Muscle layer of colon (tissue), 2 donors: ENCODE measurements at regions not wholly inside any gene's neighbourhood (a gene's known extent, or its start where the extent isn't known, plus 50 kb on each side); places are given as distances from the start of the nearest gene placed in this dataset.

Experiments
- H3K27ac ChIP-seq: one replicate; pipeline ENCODE4 v1.7.0; 2013; ENCODE audit warnings: low read depth, mild to moderate bottlenecking, low read length, moderate library complexity
- H3K27me3 ChIP-seq, 2 donors: one replicate each; pipeline ENCODE4 v1.7.0; 2013; ENCODE audit warnings: low read length in 2 of 2, mild to moderate bottlenecking in 2 of 2; ENCODE audit not compliant: insufficient read depth in 2 of 2, control insufficient read depth in 1 of 2
- H3K36me3 ChIP-seq: one replicate; pipeline ENCODE4 v1.7.0; 2013; ENCODE audit warnings: mild to moderate bottlenecking, low read length; ENCODE audit not compliant: insufficient read depth
- H3K4me1 ChIP-seq: one replicate; pipeline ENCODE4 v1.7.0; 2013; ENCODE audit warnings: mild to moderate bottlenecking, low read length; ENCODE audit not compliant: insufficient read depth
- H3K4me3 ChIP-seq, 2 donors: one replicate each; pipeline ENCODE4 v1.7.0; 2013; ENCODE audit warnings: low read length in 2 of 2, low read depth in 1 of 2, mild to moderate bottlenecking in 1 of 2, moderate library complexity in 1 of 2
- H3K9ac ChIP-seq: one replicate; pipeline ENCODE4 v1.7.0; 2013; ENCODE audit warnings: low read length
- H3K9me3 ChIP-seq: one replicate; pipeline ENCODE4 v1.7.0; 2013; ENCODE audit warnings: mild to moderate bottlenecking, low read length
- donor health status: abdominal sarcoma.
- donor health status: Adenocarcinoma of cecum.

- no peaks in the 10 kb centered on the region for H3K9me3 ChIP-seq
These were observed 379.3 kb downstream of the MAFB start for GRCh38 chr20:40309731-40310130.

GRCh38 chr20:40307997-40308396 lies 381.0 kb downstream of the MAFB start:
- H3K4me3 ChIP-seq: no peak overlapping the region
- H3K9ac ChIP-seq: no peak overlapping the region
- H3K4me1 ChIP-seq: no peaks in the 10 kb centered on the region
- H3K27me3 ChIP-seq: no peaks in the 10 kb centered on the region
- H3K27ac ChIP-seq: no peak overlapping the region
- H3K36me3 ChIP-seq: no peaks in the 10 kb centered on the region
- no peaks in the 10 kb centered on the region for H3K9me3 ChIP-seq

More at GRCh38 chr20:40309731-40310130, 379.3 kb downstream of the MAFB start:
- H3K27ac ChIP-seq: no peak overlapping the region
- no peaks in the 10 kb centered on the region for H3K36me3 ChIP-seq
- no peaks in the 10 kb centered on the region for H3K4me1 ChIP-seq
- H3K9ac ChIP-seq: no peak overlapping the region
- H3K4me3 ChIP-seq: no peak overlapping the region
- no peaks in the 10 kb centered on the region for H3K27me3 ChIP-seq

- H3K27me3 ChIP-seq: no peaks in the 10 kb centered on the region
- no peaks in the 10 kb centered on the region for H3K36me3 ChIP-seq
- H3K4me1 ChIP-seq: no peaks in the 10 kb centered on the region
- H3K9ac ChIP-seq: no peak overlapping the region
- no peak overlapping the region for H3K4me3 ChIP-seq
- no peak overlapping the region for H3K27ac ChIP-seq
- H3K9me3 ChIP-seq: no peaks in the 10 kb centered on the region
These were observed 381.8 kb downstream of the MAFB start for GRCh38 chr20:40307268-40307667.

- H3K27ac ChIP-seq: no peak overlapping the region
- H3K36me3 ChIP-seq: no peaks in the 10 kb centered on the region
- no peaks in the 10 kb centered on the region for H3K9me3 ChIP-seq
- no peaks in the 10 kb centered on the region for H3K27me3 ChIP-seq
- no peak overlapping the region for H3K4me3 ChIP-seq
- no peaks in the 10 kb centered on the region for H3K4me1 ChIP-seq
- H3K9ac ChIP-seq: no peak overlapping the region
These were observed 383.7 kb downstream of the MAFB start for GRCh38 chr20:40305303-40305702.

GRCh38 chr20:40304119-40304613 lies 384.9 kb downstream of the MAFB start:
- no peaks in the 10 kb centered on the region for H3K27me3 ChIP-seq
- no peak overlapping the region for H3K9ac ChIP-seq
- no peak overlapping the region for H3K27ac ChIP-seq
- H3K4me3 ChIP-seq: no peak overlapping the region
- no peaks in the 10 kb centered on the region for H3K4me1 ChIP-seq
- H3K9me3 ChIP-seq: no peaks in the 10 kb centered on the region
- H3K36me3 ChIP-seq: no peaks in the 10 kb centered on the region

- no peak overlapping the region for H3K27ac ChIP-seq
- H3K4me1 ChIP-seq: no peaks in the 10 kb centered on the region
- H3K4me3 ChIP-seq: no peak overlapping the region
- H3K9ac ChIP-seq: no peak overlapping the region
- H3K36me3 ChIP-seq: no peaks in the 10 kb centered on the region
- no peaks in the 10 kb centered on the region for H3K9me3 ChIP-seq
- no peaks in the 10 kb centered on the region for H3K27me3 ChIP-seq
These were observed 394.3 kb downstream of the MAFB start for GRCh38 chr20:40294747-40295146.

GRCh38 chr20:40294175-40294574 lies 394.9 kb downstream of the MAFB start:
- no peaks in the 10 kb centered on the region for H3K4me1 ChIP-seq
- H3K9ac ChIP-seq: no peak overlapping the region
- H3K9me3 ChIP-seq: no peaks in the 10 kb centered on the region
- H3K36me3 ChIP-seq: no peaks in the 10 kb centered on the region
- no peak overlapping the region for H3K4me3 ChIP-seq
- H3K27ac ChIP-seq: no peak overlapping the region
- no peaks in the 10 kb centered on the region for H3K27me3 ChIP-seq

GRCh38 chr20:40293740-40294139 lies 395.3 kb downstream of the MAFB start:
- Histone ChIP-seq H3K4me3 (no peak overlapping the region), H3K36me3 (no peaks in the 10 kb centered on the region), H3K27me3 (no peaks in the 10 kb centered on the region), H3K4me1 (no peaks in the 10 kb centered on the region), H3K27ac (no peak overlapping the region), H3K9me3 (no peaks in the 10 kb centered on the region), H3K9ac (no peak overlapping the region)

- Histone ChIP-seq H3K27ac (no peak overlapping the region), H3K4me3 (no peak overlapping the region), H3K9ac (no peak overlapping the region), H3K27me3 (no peaks in the 10 kb centered on the region), H3K9me3 (no peaks in the 10 kb centered on the region), H3K4me1 (peaks cover 12% of the 10 kb centered on the region), H3K36me3 (no peaks in the 10 kb centered on the region)
These were observed 397.4 kb downstream of the MAFB start for GRCh38 chr20:40291493-40292135.

- Histone ChIP-seq H3K4me1 (peaks cover 17% of the 10 kb centered on the region), H3K27ac (no peak overlapping the region), H3K36me3 (no peaks in the 10 kb centered on the region), H3K9ac (no peak overlapping the region), H3K9me3 (no peaks in the 10 kb centered on the region), H3K4me3 (no peak overlapping the region), H3K27me3 (no peaks in the 10 kb centered on the region)
These were observed 401.4 kb downstream of the MAFB start for GRCh38 chr20:40287683-40288082.

GRCh38 chr20:40286975-40287531 lies 402.0 kb downstream of the MAFB start:
- H3K9me3 ChIP-seq: no peaks in the 10 kb centered on the region
- no peaks in the 10 kb centered on the region for H3K36me3 ChIP-seq
- peak overlapping the region; percentile 37 for H3K27ac ChIP-seq
- H3K4me1 ChIP-seq: peaks cover 24% of the 10 kb centered on the region
- H3K27me3 ChIP-seq: no peaks in the 10 kb centered on the region
- no peak overlapping the region for H3K9ac ChIP-seq
- H3K4me3 ChIP-seq: no peak overlapping the region

GRCh38 chr20:40284611-40285010 lies 404.4 kb downstream of the MAFB start:
- H3K36me3 ChIP-seq: no peaks in the 10 kb centered on the region
- no peaks in the 10 kb centered on the region for H3K9me3 ChIP-seq
- no peak overlapping the region for H3K9ac ChIP-seq
- H3K4me1 ChIP-seq: peaks cover 25% of the 10 kb centered on the region
- no peak overlapping the region for H3K27ac ChIP-seq
- no peak overlapping the region for H3K4me3 ChIP-seq
- H3K27me3 ChIP-seq: no peaks in the 10 kb centered on the region
